Dermis microvascular lymphatic vessel endothelial cell (primary cell): ENCODE measurements at regions not wholly inside any gene's neighbourhood (a gene's known extent, or its start where the extent isn't known, plus 50 kb on each side); places are given as distances from the start of the nearest gene placed in this dataset.

Source experiments
- DNase-seq, 2 donors: peaks; one replicate each; pipeline versions ENCODE4 v3.0.0 to v3.0.0-alpha.2; 2010; ENCODE audit warnings: low read depth in 2 of 2

GRCh38 chr20:19949195-19949867 is 67.8 kb upstream of the NAA20 start:
- DNase-seq, result no peak

DNA sequence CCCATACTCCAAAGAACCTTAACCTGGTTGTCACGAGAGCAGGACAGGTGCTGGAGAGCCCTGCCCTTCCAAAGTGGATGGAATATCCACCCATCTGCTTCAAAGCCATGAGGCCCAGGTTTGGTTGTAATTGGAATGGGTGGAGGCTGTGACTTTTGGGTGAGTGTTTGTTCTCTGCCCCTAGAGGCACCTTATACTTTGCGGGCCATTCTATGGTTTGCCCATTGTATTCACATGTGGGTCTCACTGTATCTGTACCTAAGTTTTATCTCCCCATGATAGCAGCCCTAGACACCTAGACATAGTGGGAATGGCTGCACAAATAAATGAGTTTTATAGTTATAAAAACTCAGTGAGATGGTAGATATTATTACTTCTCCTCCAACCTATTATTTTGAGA is 67.1 kb upstream of the NAA20 start:
- DNase-seq, result no peak

- DNase-seq, result peak in 1 of 2 donors; percentile 34
Observed at GRCh38 chr20:19952392-19952791, 64.8 kb upstream of the NAA20 start.

DNA sequence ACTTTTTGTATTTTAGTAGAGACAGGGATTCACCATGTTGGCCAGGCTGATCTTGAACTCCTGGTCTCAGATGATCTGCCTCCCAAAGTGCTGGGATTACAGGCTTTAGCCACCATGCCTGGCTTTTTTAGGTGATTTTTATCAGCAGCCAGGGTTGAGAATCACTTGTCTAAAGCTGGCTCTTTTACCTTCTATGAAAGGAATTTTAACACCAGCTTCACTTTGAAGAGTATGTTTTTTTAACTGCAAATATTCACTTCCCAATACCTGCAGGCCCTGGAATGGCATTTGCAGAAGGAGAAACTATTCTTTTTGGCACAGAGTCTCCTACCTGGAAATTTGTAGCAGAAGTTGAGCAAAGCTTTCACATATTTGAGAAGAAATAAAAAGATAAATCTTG is 63.6 kb upstream of the NAA20 start:
- no peak for DNase-seq

- no peak for DNase-seq
Observed at GRCh38 chr20:19956976-19957375, 60.2 kb upstream of the NAA20 start.

- no peak for DNase-seq
Observed at GRCh38 chr20:19958219-19958618, 58.9 kb upstream of the NAA20 start.

DNA sequence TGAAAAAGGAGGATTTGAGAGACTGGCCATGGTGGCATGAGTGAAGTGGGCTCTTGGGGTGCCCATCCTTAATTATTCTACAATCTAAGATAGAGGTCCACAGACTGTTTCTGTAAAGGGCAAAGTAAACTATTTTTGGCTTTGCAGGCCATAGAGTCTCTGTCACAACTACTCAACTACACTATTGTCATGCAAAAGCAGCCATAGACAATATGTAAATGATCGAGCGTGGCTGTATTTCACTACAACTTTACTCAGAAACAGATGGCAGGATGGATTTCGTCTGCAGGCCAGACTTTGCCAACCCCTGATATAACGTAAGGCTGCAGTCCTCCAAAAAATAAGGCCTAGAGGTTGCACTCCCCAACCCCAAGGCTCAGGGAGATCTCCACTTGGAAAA is 58.2 kb upstream of the NAA20 start:
- DNase-seq, result no peak

GRCh38 chr20:19960745-19961144 is 56.4 kb upstream of the NAA20 start:
- no peak for DNase-seq

DNA sequence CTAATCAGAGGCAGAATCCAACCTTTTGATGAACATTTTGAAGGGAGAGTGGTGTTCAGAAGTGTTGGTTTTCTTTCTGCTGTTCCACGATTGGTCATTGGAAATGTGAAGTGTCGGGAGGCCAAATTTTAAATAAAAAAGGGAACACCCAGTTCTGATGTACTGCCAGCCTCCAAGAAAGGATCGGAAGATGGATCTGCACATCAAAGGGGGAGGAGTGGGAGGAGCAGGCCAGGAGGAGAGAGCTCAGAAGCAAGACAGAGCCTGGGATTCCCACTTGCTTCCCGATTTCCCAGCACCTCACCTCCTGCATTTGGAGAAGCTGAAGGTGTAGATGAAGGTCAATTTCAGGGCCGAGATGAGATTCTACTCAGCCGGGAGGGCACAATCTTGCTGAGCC is 55.9 kb upstream of the NAA20 start:
- DNase-seq, result no peak

DNA sequence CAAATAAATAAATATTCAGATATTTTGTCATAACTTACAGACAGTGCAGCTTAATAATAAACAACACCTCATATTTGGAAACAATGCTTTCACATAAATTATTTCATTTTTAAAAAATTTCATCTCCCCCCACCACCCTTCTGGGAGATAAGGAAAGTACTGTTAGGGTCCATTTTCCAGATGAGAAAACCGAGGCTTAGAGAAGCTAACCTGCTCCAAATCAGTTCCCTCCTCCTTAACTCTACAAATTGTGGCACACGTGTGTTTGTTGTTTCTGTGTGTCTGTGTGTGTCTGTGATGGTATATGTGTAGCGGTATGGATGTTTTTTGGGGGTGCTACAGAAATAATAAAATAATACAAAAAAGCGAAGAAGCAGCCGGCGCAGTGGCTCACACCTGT is 54.2 kb upstream of the NAA20 start:
- DNase-seq, result no peak

- DNase-seq, result peak; percentile 21 to 75
Observed at GRCh38 chr20:19964289-19965265, 52.6 kb upstream of the NAA20 start.

GRCh38 chr20:19966840-19967239 is 50.3 kb upstream of the NAA20 start:
- DNase-seq, result no peak
